GM23248 (cell line): ENCODE measurements at regions not wholly inside any gene's neighbourhood (a gene's known extent, or its start where the extent isn't known, plus 50 kb on each side); places are given as distances from the start of the nearest gene placed in this dataset.

Experiments used
- EZH2 ChIP-seq: fragments of 200-600 bp; sonication (generic); IDR thresholded peaks from 2 replicates; pipeline ENCODE4 v1.6.1; 2018; ENCODE audit warnings: antibody characterized with exemption, mild to moderate bottlenecking; ENCODE audit not compliant: insufficient read depth, poor library complexity, severe bottlenecking
- EZH2phosphoT487 ChIP-seq: fragments of 200-600 bp; sonication (generic); IDR thresholded peaks from 2 replicates; pipeline ENCODE4 v1.6.1; 2018; ENCODE audit warnings: antibody characterized with exemption, moderate library complexity, mild to moderate bottlenecking, low read depth; ENCODE audit not compliant: insufficient read depth

- TF ChIP-seq EZH2phosphoT487, result no peak
- no peak for TF ChIP-seq EZH2
These were observed 1317.8 kb downstream of the UQCRFS1 start for GRCh38 chr19:27894906-27895754.
